WTC11 (cell line): ENCODE measurements at regions not wholly inside any gene's neighbourhood (a gene's known extent, or its start where the extent isn't known, plus 50 kb on each side); places are given as distances from the start of the nearest gene placed in this dataset.

ENCODE experiments used
- AFF4 ChIP-seq: sonication (generic); formaldehyde crosslinking; IDR thresholded peaks from 2 replicates; pipeline ENCODE4 v1.8.1; 2023; ENCODE audit warnings: mild to moderate bottlenecking, missing genetic modification reagents, borderline replicate concordance
- CREB1 ChIP-seq: sonication (generic); formaldehyde crosslinking; IDR thresholded peaks from 2 replicates; pipeline ENCODE4 v1.8.0; 2023; ENCODE audit warnings: mild to moderate bottlenecking, missing genetic modification reagents
- CTCF ChIP-seq: fragments of 200-600 bp; IDR thresholded peaks from 2 replicates; pipeline ENCODE4 v1.8.0; 2022; ENCODE audit warnings: antibody characterized with exemption
- FOXJ3 ChIP-seq: sonication (generic); formaldehyde crosslinking; IDR thresholded peaks from 2 replicates; pipeline ENCODE4 v1.9.0; 2021; ENCODE audit warnings: missing genetic modification reagents, mild to moderate bottlenecking, borderline replicate concordance
- NFYB ChIP-seq: sonication (generic); formaldehyde crosslinking; conservative IDR thresholded peaks from 2 replicates; pipeline ENCODE4 v1.8.0; 2022; ENCODE audit warnings: low read depth, missing genetic modification reagents
- TF ChIP-seq, protein P1 (sequence below): sonication (generic); formaldehyde crosslinking; IDR thresholded peaks from 2 replicates; pipeline ENCODE4 v1.8.1; 2023; ENCODE audit warnings: mild to moderate bottlenecking, missing genetic modification reagents, moderate library complexity

GRCh38 chr13:83532809-83533208, 349.5 kb downstream of the SLITRK1 start:
- TF ChIP-seq CREB1 (CRISPR knock-in tag) = no peak
- no peak for TF ChIP-seq AFF4 (CRISPR knock-in tag)
- TF ChIP-seq FOXJ3 = no peak
- TF ChIP-seq, protein P1, sequence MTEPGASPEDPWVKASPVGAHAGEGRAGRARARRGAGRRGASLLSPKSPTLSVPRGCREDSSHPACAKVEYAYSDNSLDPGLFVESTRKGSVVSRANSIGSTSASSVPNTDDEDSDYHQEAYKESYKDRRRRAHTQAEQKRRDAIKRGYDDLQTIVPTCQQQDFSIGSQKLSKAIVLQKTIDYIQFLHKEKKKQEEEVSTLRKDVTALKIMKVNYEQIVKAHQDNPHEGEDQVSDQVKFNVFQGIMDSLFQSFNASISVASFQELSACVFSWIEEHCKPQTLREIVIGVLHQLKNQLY (CRISPR knock-in tag) = no peak
- no peak for TF ChIP-seq NFYB (CRISPR knock-in tag)
- no peak for TF ChIP-seq CTCF
